ENCODE measurements at regions not wholly inside any gene's neighbourhood (a gene's known extent, or its start where the extent isn't known, plus 50 kb on each side); places are given as distances from the start of the nearest gene placed in this dataset.

- FAIRE-seq, result no peak
- H3K9me3 ChIP-seq (ENCODE audit: control insufficient read depth, low read depth, low read length), result no peaks in the 10 kb centered on the region
- no peak overlapping the region for H3K4me2 ChIP-seq (ENCODE audit: control insufficient read depth, extremely low read depth, insufficient read depth, low read depth, low read length)
- no peak overlapping the region for H2AFZ ChIP-seq (ENCODE audit: control insufficient read depth, low read length)
- no peaks in the 10 kb centered on the region for H3K4me1 ChIP-seq (ENCODE audit: control insufficient read depth, extremely low read depth, insufficient read depth, low read length)
- H4K20me1 ChIP-seq (ENCODE audit: control insufficient read depth, extremely low read depth, insufficient read depth, low read length), result no peaks in the 10 kb centered on the region
- H3K27ac ChIP-seq (ENCODE audit: control insufficient read depth, insufficient read depth, low read length), result no peak overlapping the region
- dilution Hi-C loops (cut with MboI; ENCODE audit: extremely low pct_ligation_motif_present, low sequenced_read_pairs), result no loop called here
- no peak for DNase-seq (ENCODE audit: low read depth, low spot score)
- H3K36me3 ChIP-seq (ENCODE audit: control insufficient read depth in 2 of 2, extremely low read depth in 1 of 2, insufficient read depth in 2 of 2, low read length in 2 of 2), result no peaks in the 10 kb centered on the region
- H3K27me3 ChIP-seq (ENCODE audit: control insufficient read depth, extremely low read depth, insufficient read depth, low read length), result no peaks in the 10 kb centered on the region
- TF ChIP-seq CTCF (optimal IDR thresholded peaks at IDR 0.05 in 1 of 3, IDR thresholded peaks at IDR 0.05 in 1 of 3, conservative IDR thresholded peaks at IDR 0.05 in 1 of 3; ENCODE audit: extremely low read depth in 1 of 3, insufficient read depth in 2 of 3, low read length in 3 of 3) (no peak), EZH2 (IDR thresholded peaks at IDR 0.05; ENCODE audit: low read length) (no peak)
- H3K4me3 ChIP-seq (ENCODE audit: control insufficient read depth in 2 of 3, extremely low read depth in 1 of 3, insufficient read depth in 2 of 3, low read depth in 1 of 3, low read length in 3 of 3), result no peak overlapping the region
- H3K9ac ChIP-seq (ENCODE audit: control insufficient read depth, extremely low read depth, insufficient read depth, low read length), result no peak overlapping the region
- no peaks in the 10 kb centered on the region for H3K79me2 ChIP-seq (ENCODE audit: control insufficient read depth, insufficient read depth, low read length)
- H3K9me1 ChIP-seq (ENCODE audit: control insufficient read depth, extremely low read depth, insufficient read depth, low read length), result no peaks in the 10 kb centered on the region
These were observed 505.4 kb upstream of the PITX2 start for GRCh38 chr4:111128327-111128726.

GRCh38 chr4:111136438-111136837 is 513.6 kb upstream of the PITX2 start:
- DNase-seq (ENCODE audit: low read depth, low spot score) (no peak), FAIRE-seq (no peak)
- Histone ChIP-seq H4K20me1 (ENCODE audit: control insufficient read depth, extremely low read depth, insufficient read depth, low read length) (no peaks in the 10 kb centered on the region), H3K27me3 (ENCODE audit: control insufficient read depth, extremely low read depth, insufficient read depth, low read length) (no peaks in the 10 kb centered on the region), H3K79me2 (ENCODE audit: control insufficient read depth, insufficient read depth, low read length) (no peaks in the 10 kb centered on the region), H3K4me1 (ENCODE audit: control insufficient read depth, extremely low read depth, insufficient read depth, low read length) (no peaks in the 10 kb centered on the region), H3K4me3 (ENCODE audit: control insufficient read depth in 2 of 3, extremely low read depth in 1 of 3, insufficient read depth in 2 of 3, low read depth in 1 of 3, low read length in 3 of 3) (no peak overlapping the region), H3K9me3 (ENCODE audit: control insufficient read depth, low read depth, low read length) (no peaks in the 10 kb centered on the region), H3K9me1 (ENCODE audit: control insufficient read depth, extremely low read depth, insufficient read depth, low read length) (no peaks in the 10 kb centered on the region), H2AFZ (ENCODE audit: control insufficient read depth, low read length) (no peak overlapping the region), H3K4me2 (ENCODE audit: control insufficient read depth, extremely low read depth, insufficient read depth, low read depth, low read length) (no peak overlapping the region), H3K27ac (ENCODE audit: control insufficient read depth, insufficient read depth, low read length) (no peak overlapping the region), H3K9ac (ENCODE audit: control insufficient read depth, extremely low read depth, insufficient read depth, low read length) (no peak overlapping the region), H3K36me3 (ENCODE audit: control insufficient read depth in 2 of 2, extremely low read depth in 1 of 2, insufficient read depth in 2 of 2, low read length in 2 of 2) (no peaks in the 10 kb centered on the region)
- TF ChIP-seq CTCF (optimal IDR thresholded peaks at IDR 0.05 in 1 of 3, IDR thresholded peaks at IDR 0.05 in 1 of 3, conservative IDR thresholded peaks at IDR 0.05 in 1 of 3; ENCODE audit: extremely low read depth in 1 of 3, insufficient read depth in 2 of 3, low read length in 3 of 3), result no peak
- no peak for TF ChIP-seq EZH2 (IDR thresholded peaks at IDR 0.05; ENCODE audit: low read length)
- dilution Hi-C loops (cut with MboI; ENCODE audit: extremely low pct_ligation_motif_present, low sequenced_read_pairs), result no loop called here

Data from keratinocyte (primary cell).